ENCODE measurements at regions not wholly inside any gene's neighbourhood (a gene's known extent, or its start where the extent isn't known, plus 50 kb on each side); places are given as distances from the start of the nearest gene placed in this dataset.

DNA sequence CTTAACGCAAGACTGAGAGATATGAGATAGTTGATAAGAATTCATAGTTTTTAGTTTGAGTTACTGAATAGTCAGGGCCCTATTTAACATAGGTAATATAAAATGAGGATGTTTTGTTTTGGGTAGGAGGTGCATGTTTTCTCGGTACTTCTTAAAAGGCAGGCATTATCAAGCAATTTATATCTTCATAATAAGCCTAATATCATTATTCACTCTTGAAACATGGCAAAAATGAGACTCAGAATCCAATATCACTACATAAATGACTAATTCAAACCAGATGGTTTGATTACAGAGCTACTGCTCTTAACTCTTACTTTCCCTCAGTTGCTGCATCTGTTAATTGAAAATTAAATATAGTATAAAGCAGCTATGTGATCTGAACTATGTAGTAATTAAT, 2038.7 kb downstream of the EFNA5 start:
- no peak overlapping the region for H3K27ac ChIP-seq (ENCODE audit: low read length)
- ATAC-seq (no peak), DNase-seq (no peak)
- H3K4me1 Mint-ChIP-seq: no peaks in the 10 kb centered on the region
- no peak overlapping the region for H3K4me3 ChIP-seq (ENCODE audit: low read length)
- no peak for TF ChIP-seq CTCF (IDR thresholded peaks at IDR 0.05)
- no peaks in the 10 kb centered on the region for H3K27me3 Mint-ChIP-seq (ENCODE audit: low read depth in 2 of 2)
- peaks cover 8 to 12% of the 10 kb centered on the region in 2 donors for H3K9me3 Mint-ChIP-seq
- H3K36me3 Mint-ChIP-seq: peaks cover 6% of the 10 kb centered on the region
- H3K4me3 Mint-ChIP-seq: no peak overlapping the region
- no peaks in the 10 kb centered on the region for H3K27me3 ChIP-seq (ENCODE audit: control insufficient read depth, insufficient read depth, low read length)
- no peaks in the 10 kb centered on the region for H3K36me3 ChIP-seq (ENCODE audit: control insufficient read depth, insufficient read depth, low read length)
- WGBS (ENCODE audit: insufficient coverage): 26% methylated on average over 1 of the region's 2 CpGs
- no peak overlapping the region for H3K27ac Mint-ChIP-seq
- intact Hi-C loops (cut with micrococcal nuclease): no loop called here
- no peaks in the 10 kb centered on the region for H3K9me3 ChIP-seq (ENCODE audit: control insufficient read depth, insufficient read depth, low read length)
- no peaks in the 10 kb centered on the region for H3K4me1 ChIP-seq (ENCODE audit: control insufficient read depth, insufficient read depth, low read length)

- no peak for TF ChIP-seq CTCF (IDR thresholded peaks at IDR 0.05)
- ATAC-seq: no peak
- Histone ChIP-seq H3K27ac (ENCODE audit: low read length) (no peak overlapping the region), H3K9me3 (ENCODE audit: control insufficient read depth, insufficient read depth, low read length) (no peaks in the 10 kb centered on the region), H3K27me3 (ENCODE audit: control insufficient read depth, insufficient read depth, low read length) (no peaks in the 10 kb centered on the region), H3K4me3 (ENCODE audit: low read length) (no peak overlapping the region), H3K4me1 (ENCODE audit: control insufficient read depth, insufficient read depth, low read length) (no peaks in the 10 kb centered on the region), H3K36me3 (ENCODE audit: control insufficient read depth, insufficient read depth, low read length) (no peaks in the 10 kb centered on the region)
- H3K36me3 Mint-ChIP-seq: peaks cover 6% of the 10 kb centered on the region
- no peak for DNase-seq
- no peak overlapping the region for H3K4me3 Mint-ChIP-seq
- peaks cover 10 to 14% of the 10 kb centered on the region in 2 donors for H3K9me3 Mint-ChIP-seq
- 74% methylated on average over 3 of the region's 3 CpGs for WGBS (ENCODE audit: insufficient coverage)
- intact Hi-C loops (cut with micrococcal nuclease): no loop called here
- no peaks in the 10 kb centered on the region for H3K4me1 Mint-ChIP-seq
- no peaks in the 10 kb centered on the region for H3K27me3 Mint-ChIP-seq (ENCODE audit: low read depth in 2 of 2)
- H3K27ac Mint-ChIP-seq: no peak overlapping the region
Measured at GRCh38 chr5:105630803-105631202, 2039.9 kb downstream of the EFNA5 start.

- no peaks in the 10 kb centered on the region for H3K36me3 Mint-ChIP-seq
- no peak overlapping the region for H3K4me3 ChIP-seq (ENCODE audit: low read length)
- no peak for DNase-seq
- no peaks in the 10 kb centered on the region for H3K27me3 ChIP-seq (ENCODE audit: control insufficient read depth, insufficient read depth, low read length)
- H3K27me3 Mint-ChIP-seq (ENCODE audit: low read depth in 2 of 2): no peaks in the 10 kb centered on the region
- H3K4me3 Mint-ChIP-seq: no peak overlapping the region
- WGBS (ENCODE audit: insufficient coverage): no CpG with 5 or more reads among the region's 3 CpGs
- H3K9me3 ChIP-seq (ENCODE audit: control insufficient read depth, insufficient read depth, low read length): no peaks in the 10 kb centered on the region
- H3K27ac ChIP-seq (ENCODE audit: low read length): no peak overlapping the region
- no peaks in the 10 kb centered on the region for H3K36me3 ChIP-seq (ENCODE audit: control insufficient read depth, insufficient read depth, low read length)
- intact Hi-C loops (cut with micrococcal nuclease): no loop called here
- peaks cover 7 to 19% of the 10 kb centered on the region in 2 donors for H3K9me3 Mint-ChIP-seq
- no peak overlapping the region for H3K27ac Mint-ChIP-seq
- no peak for ATAC-seq
- no peak for TF ChIP-seq CTCF (IDR thresholded peaks at IDR 0.05)
- H3K4me1 ChIP-seq (ENCODE audit: control insufficient read depth, insufficient read depth, low read length): no peaks in the 10 kb centered on the region
- H3K4me1 Mint-ChIP-seq: no peaks in the 10 kb centered on the region
Measured at GRCh38 chr5:105619725-105620124, 2051.0 kb downstream of the EFNA5 start.

DNA sequence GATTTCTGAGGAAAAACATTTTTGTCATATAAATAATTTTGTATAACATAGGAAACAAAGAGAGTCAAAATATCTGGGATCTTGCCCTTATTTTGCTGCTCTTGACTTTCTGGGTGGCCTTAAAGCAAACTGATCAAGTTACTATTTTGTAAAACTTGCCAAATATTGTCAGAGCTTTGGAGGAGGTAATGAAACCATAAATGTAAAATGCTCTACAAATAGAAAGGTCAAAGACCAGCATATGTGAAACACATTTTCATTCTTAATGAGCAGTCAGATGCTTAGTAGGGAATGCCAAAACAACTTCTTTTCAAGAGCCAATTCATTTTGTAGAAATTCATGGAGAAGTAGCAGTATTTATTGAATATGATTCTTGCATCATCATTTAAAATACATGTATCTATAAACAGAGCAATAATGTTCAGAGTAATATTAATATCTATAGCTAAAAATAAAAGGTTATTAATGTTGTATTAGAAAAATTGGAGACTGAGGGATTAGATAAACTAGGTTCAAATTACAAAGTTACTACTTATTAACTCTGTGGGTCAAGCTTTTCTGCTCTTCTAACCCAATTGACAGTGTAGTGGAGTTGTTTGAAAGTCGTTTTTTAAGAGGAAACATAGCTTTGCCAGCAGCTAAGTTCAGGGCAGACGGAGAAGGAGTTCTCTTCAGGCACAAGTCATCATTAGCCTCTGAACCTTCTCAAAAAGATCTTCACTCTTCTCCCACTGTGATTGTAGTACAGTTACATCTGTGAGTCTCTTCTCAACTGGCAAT, 2053.1 kb downstream of the EFNA5 start:
- Histone ChIP-seq H3K4me1 (ENCODE audit: control insufficient read depth, insufficient read depth, low read length) (no peaks in the 10 kb centered on the region), H3K9me3 (ENCODE audit: control insufficient read depth, insufficient read depth, low read length) (no peaks in the 10 kb centered on the region), H3K27ac (ENCODE audit: low read length) (no peak overlapping the region), H3K36me3 (ENCODE audit: control insufficient read depth, insufficient read depth, low read length) (no peaks in the 10 kb centered on the region), H3K27me3 (ENCODE audit: control insufficient read depth, insufficient read depth, low read length) (no peaks in the 10 kb centered on the region), H3K4me3 (ENCODE audit: low read length) (no peak overlapping the region)
- DNase-seq (no peak), ATAC-seq (no peak)
- intact Hi-C loops (cut with micrococcal nuclease): no loop called here
- Mint-ChIP-seq H3K4me3 (no peak overlapping the region), H3K9me3 (peaks cover 5 to 16% of the 10 kb centered on the region in 2 donors), H3K27me3 (ENCODE audit: low read depth in 2 of 2) (no peaks in the 10 kb centered on the region), H3K36me3 (no peaks in the 10 kb centered on the region), H3K27ac (no peak overlapping the region), H3K4me1 (no peaks in the 10 kb centered on the region)
- TF ChIP-seq CTCF (IDR thresholded peaks at IDR 0.05): no peak
- WGBS (ENCODE audit: insufficient coverage): 89% methylated on average over 1 of the region's 2 CpGs

Data from natural killer cell (primary cell).